Cerebellar nuclear complex (tissue), 1 donor: ENCODE measurements at regions not wholly inside any gene's neighbourhood (a gene's known extent, or its start where the extent isn't known, plus 50 kb on each side); places are given as distances from the start of the nearest gene placed in this dataset.

Experiments used
- DNase-seq, 2 experiments: peaks; one replicate each; lab custom pipeline; 2025; lab: John Stamatoyannopoulos, UW

DNA sequence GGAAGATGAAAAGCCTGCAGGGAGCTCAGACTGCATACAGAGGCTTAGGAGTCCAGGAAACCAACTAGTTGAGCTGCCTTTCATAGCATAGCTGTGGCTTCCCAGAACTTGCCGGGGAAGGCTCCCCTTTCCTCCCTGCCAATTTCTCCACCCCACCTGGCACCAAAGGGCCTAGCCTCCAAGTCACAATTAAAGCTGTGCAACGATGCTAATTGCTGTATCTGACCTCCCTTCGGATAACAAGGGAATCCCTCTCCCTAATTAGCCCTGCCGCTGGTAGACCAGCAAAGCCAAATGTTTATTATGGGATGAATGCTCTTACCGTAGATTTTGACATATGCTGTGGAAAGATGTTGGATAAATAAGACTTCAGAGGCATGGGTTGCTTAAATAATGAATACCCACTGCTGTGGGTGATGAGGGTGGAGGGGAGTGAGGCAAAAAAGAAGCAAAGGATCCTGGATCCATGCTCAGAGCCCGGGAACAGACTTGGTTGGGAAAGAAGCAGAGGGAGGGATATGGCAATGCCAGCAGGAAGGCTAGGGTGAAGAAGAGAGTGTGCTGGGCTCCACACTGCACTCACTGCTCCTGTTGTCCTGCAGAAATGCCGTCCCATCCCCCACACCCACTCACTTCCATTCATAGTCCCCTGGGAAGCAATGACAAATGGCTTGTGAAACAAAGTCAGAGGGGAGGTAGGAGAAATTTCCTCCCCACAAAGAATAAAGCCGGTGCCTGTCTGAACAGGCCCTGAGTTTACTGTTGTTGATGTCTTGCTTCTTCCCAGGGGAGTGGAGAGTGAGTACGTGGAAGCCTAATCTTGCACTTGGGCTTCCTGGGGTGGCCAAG, 608.1 kb upstream of the CADM1 start:
- DNase-seq, result no peak

- no peak for DNase-seq
These were observed 607.3 kb upstream of the CADM1 start for GRCh38 chr11:116111546-116111945.

- DNase-seq, result no peak
These were observed 606.6 kb upstream of the CADM1 start for GRCh38 chr11:116110802-116111201.

DNA sequence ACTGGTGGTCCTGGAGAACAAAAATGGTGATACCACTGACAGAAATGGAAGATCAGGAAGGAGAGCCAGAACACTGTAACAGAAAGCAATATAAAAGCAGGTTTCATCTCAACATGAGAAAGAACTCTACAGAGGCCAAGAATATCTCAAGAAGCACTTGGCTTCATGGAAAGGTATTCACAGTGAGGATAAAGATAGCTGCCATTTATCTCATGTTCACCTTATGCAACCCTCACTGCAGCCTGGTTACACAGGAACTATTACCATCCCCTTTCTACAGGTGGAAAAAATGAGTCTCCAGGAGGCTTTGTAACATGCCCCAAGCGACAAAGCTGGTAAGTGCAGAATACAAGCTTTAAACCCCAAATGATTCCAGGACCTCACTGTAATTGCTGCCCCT, 606.1 kb upstream of the CADM1 start:
- DNase-seq, result no peak

- no peak for DNase-seq
These were observed 605.0 kb upstream of the CADM1 start for GRCh38 chr11:116109228-116109627.

DNA sequence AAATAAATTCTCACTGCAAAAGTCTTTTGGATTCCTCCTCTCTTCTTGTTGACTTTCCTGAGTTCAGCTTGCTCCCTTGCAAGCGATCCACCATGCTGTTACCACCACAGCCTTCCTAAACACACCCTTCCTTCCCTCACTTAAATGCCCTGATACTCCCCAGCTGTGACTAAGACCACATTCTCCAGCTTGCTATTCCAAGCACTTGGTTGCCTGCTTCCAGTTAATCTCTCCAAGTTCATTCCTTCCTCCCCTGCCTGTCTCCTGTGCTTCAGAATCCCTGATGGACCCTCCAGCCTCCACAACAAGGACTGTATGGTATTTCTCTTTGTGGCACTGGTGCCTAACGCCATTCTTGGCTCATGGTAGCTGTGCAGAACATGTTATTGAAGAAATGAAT, 603.9 kb upstream of the CADM1 start:
- DNase-seq, result no peak

DNA sequence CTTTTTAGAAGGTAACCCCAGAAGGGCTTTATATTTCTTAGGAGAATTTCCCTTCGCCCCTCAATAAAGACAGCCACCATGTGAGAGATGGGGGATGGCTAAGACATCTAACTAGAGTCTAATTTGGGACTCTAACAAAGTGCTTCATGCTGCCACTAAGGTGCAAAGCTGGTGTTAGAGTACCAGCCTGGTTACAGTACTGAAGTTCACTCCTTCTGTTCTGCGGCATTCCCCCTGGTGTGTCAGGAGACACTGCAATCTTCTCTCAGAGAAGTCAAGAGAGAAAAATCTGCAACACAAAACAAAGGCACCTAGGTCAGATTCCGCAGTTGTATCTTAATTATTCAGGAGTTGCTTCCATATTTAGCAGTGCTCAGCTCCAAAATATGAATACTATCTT, 603.0 kb upstream of the CADM1 start:
- DNase-seq, result no peak

DNA sequence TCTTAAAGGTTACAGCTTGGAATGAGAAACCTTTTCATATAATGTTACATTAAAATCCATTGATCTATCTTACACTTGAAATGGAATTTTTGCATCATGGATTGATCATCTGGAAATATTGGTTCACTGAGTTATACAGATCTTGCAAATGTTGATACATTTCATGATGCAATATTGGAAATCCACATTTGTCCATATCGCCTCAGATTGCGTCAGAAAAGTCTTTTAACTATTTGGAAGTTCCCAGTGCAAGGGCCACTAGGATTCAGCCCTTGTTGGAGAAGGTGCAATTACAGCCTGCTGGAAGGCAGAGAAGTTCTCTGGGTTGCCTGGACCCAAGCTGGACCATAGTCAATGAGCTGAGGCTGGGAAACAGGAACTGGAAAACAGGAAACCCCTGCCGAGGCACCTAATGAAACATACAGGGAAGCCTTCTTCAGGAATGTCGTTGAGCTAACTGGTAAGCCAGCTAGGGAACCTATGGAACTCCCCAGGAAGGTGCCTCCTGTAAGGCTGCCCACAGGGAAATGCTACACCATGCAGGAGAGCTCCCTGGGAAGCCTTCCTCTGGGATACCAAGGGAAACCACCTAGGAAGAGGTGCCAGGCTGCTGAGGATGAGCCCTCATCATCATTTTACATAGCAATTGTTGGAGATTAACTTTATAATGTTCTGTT, 600.4 kb upstream of the CADM1 start:
- no peak for DNase-seq

GRCh38 chr11:116101902-116102301, 597.7 kb upstream of the CADM1 start:
- no peak for DNase-seq

GRCh38 chr11:116100016-116100415, 595.8 kb upstream of the CADM1 start:
- DNase-seq, result no peak

- no peak for DNase-seq
These were observed 595.3 kb upstream of the CADM1 start for GRCh38 chr11:116099541-116099940.

- DNase-seq, result no peak
These were observed 592.2 kb upstream of the CADM1 start for GRCh38 chr11:116096272-116096995.

GRCh38 chr11:116093481-116094270, 589.5 kb upstream of the CADM1 start:
- no peak for DNase-seq

DNA sequence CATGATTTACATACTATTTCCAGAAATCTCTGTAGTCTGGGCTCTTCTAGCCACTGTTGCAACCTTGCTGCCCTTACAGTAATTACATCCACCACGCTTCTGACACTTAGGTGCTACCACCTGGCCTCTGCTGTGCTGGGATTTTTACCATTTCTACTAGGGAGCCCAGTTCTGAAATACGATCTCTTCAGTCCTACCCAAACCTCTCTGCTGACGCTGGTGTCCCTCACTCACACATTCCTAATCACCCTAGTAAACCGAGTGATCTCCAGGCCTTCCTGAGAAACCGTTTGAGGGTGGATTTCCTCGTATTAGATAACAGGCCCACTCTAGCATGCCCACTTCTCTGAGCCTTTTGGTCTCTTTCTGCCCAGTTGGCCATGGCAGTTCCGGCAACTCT, 588.9 kb upstream of the CADM1 start:
- DNase-seq, result no peak

DNA sequence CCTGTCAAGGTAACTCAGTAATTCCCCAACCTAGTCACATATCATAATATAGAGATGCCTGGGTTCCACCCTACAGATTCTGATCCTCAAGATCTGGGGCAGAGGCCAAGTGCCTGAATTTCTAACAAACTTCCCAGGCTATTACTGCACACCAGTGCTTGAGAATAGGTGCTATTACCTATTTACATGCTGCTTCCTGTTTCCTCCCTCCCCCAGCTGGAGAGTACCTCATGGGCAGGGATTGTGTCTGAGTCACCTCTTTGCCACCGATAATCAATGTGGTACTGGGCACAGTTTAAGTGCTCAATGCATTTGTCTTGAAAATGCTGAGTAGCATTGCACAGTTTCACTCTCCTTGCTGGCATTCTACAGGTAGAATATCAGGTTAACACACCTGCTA, 582.2 kb upstream of the CADM1 start:
- DNase-seq, result no peak

DNA sequence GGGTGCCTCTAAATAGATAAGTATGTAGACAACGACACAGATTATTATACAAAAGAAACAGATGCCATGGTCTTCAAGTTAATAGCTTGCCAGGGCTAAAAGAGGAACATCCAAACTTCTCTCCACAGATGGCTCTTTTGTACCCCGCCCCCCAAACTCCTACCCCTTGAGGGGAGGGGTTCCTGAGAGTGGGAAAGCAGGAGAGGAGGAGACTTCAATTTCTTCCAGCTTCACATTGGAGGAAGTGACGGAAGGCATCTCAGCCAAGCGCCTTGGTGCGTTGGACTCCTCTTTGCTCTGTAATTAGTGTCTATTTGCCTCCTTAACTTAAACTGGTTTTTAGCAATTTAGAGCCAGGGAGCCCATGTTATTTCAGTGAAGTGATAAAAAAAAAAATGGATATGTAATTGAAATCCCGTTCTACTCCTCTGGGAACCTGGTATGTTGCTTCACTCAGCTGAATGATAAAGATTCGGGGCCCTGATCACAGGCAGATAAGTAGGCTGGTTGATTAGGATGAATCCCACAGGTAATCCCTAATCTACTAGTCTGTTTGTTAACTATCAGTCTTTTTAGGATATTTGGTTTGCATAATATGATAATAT, 580.9 kb upstream of the CADM1 start:
- DNase-seq, result no peak

DNA sequence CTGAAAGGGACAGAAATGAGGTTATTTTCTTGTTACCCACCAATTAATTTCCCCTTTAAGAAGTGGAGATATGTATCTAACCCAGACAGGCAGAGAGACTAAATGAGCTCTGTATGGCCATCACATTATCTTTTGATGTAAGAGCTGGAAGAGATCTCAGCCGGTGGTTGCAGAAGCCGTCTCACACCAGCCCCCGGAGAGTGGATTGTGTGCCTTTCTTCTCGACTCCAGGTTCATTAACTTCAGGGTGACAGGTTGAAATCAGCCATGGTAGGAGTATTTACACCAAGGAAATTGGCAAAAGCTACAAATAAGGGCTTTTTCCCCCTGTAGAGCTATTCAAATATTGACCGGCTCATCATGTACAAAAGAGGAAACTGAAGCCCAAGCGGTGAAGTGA, 580.3 kb upstream of the CADM1 start:
- no peak for DNase-seq

DNA sequence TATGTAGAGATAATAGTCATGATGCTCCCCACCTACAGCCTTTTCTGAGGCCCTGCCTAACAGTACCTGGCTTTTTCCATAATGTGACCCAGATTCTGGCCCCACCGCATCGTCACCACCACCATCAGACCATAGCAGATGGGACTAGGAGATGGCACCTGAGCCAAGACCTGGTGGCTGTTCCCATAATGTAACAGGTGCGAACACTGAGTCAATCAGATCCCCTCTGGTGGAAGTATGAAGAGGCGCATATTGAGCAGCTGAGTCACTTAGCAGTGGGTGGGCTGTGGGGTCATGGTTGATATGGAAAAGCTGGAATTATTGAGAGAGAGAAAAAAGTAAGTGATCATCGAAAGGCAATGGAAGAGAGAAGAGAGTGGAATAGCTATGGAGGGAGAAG, 578.0 kb upstream of the CADM1 start:
- peak; percentile 48 for DNase-seq

DNA sequence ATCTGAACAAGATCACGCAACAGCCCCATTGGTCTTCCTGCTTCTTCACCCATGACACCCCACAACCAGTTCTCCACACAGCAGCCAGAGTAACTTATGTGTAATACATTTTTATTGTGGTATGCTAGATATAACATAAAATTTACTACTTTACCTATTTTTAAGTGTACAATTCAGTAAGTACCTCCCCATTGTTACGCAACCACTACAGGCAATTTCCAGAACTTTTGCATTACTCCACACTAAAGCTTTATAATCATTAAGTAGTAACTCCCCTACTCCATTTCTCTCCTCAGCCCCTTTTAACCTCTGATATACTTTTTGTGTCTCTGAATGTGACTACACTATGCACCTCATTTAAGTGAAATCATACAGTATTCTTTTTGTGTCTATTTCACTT, 575.4 kb upstream of the CADM1 start:
- no peak for DNase-seq

- no peak for DNase-seq
These were observed 573.9 kb upstream of the CADM1 start for GRCh38 chr11:116078101-116078591.

- no peak for DNase-seq
These were observed 572.9 kb upstream of the CADM1 start for GRCh38 chr11:116077092-116077491.
